WI38 (cell line): ENCODE measurements at regions not wholly inside any gene's neighbourhood (a gene's known extent, or its start where the extent isn't known, plus 50 kb on each side); places are given as distances from the start of the nearest gene placed in this dataset.

ENCODE experiments used
- H3K4me3 ChIP-seq: 2 replicates; pipeline ENCODE4 v1.5.1; 2011; ENCODE audit warnings: low read depth, mild to moderate bottlenecking, control low read depth, low read length
- TF ChIP-seq, protein P1 (sequence below): IDR thresholded peaks from 2 replicates; pipeline ENCODE4 v1.5.1; 2012; ENCODE audit warnings: low read depth, mild to moderate bottlenecking, control low read depth, low read length

DNA sequence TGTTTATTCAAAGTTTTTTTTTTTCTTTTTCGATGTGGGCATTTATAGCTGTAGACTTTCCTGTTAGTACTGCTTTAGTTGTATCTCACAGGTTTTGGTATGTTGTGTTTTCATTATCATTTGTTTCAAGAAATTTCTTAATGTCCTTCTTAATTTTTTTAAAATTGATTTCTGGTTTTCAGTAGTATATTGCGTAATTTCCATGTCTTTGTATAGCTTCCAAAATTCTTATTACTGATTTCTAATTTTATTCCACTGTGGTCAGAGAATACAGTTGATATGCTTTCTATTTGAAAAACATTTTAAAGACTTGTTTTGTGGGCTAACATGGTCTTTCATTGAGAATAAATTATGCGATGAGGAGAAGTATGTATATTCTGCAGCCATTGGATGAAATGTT, 463.2 kb upstream of the B3GALT2 start:
- TF ChIP-seq, protein P1, sequence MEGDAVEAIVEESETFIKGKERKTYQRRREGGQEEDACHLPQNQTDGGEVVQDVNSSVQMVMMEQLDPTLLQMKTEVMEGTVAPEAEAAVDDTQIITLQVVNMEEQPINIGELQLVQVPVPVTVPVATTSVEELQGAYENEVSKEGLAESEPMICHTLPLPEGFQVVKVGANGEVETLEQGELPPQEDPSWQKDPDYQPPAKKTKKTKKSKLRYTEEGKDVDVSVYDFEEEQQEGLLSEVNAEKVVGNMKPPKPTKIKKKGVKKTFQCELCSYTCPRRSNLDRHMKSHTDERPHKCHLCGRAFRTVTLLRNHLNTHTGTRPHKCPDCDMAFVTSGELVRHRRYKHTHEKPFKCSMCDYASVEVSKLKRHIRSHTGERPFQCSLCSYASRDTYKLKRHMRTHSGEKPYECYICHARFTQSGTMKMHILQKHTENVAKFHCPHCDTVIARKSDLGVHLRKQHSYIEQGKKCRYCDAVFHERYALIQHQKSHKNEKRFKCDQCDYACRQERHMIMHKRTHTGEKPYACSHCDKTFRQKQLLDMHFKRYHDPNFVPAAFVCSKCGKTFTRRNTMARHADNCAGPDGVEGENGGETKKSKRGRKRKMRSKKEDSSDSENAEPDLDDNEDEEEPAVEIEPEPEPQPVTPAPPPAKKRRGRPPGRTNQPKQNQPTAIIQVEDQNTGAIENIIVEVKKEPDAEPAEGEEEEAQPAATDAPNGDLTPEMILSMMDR: no peak
- H3K4me3 ChIP-seq: no peak overlapping the region

DNA sequence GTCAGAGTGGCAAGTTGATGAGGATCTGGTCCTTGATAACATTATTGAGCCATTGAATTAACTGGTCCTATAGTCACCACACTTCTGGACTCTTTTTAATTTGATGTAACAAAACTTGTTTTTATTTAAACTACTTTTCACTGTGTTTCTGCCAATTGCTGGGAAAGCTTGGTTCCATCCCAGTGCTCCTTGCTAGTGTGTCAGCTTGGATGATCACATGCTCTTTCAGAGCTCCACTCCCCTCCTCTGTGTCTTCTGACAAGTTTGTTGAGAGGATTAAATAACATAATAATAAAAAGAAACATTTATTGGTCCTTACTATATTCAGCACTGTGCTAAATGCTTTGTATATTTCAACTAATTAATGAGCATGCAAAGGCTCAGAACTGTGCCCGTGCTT, 448.5 kb upstream of the B3GALT2 start:
- TF ChIP-seq, protein P1: no peak
- no peak overlapping the region for H3K4me3 ChIP-seq

GRCh38 chr1:193634470-193634869, 448.1 kb upstream of the B3GALT2 start:
- no peak overlapping the region for H3K4me3 ChIP-seq
- TF ChIP-seq, protein P1: no peak

- no peak overlapping the region for H3K4me3 ChIP-seq
- TF ChIP-seq, protein P1: no peak
These were observed 447.6 kb upstream of the B3GALT2 start for GRCh38 chr1:193633991-193634390.

- H3K4me3 ChIP-seq: no peak overlapping the region
- TF ChIP-seq, protein P1: no peak
These were observed 446.7 kb upstream of the B3GALT2 start for GRCh38 chr1:193633093-193633492.

- TF ChIP-seq, protein P1: no peak
These were observed 444.9 kb upstream of the B3GALT2 start for GRCh38 chr1:193631306-193631705.

GRCh38 chr1:193629875-193630274, 443.5 kb upstream of the B3GALT2 start:
- TF ChIP-seq, protein P1: no peak
- no peak overlapping the region for H3K4me3 ChIP-seq

More at GRCh38 chr1:193631306-193631705, 444.9 kb upstream of the B3GALT2 start:
- H3K4me3 ChIP-seq: no peak overlapping the region
